Activated naive CD8-positive, alpha-beta T cell treated with anti-CD3 and anti-CD28 coated beads, Interleukin-2, amount 10 ng/mL, durations not matched to agents 7 days and 5 days (primary cell): ENCODE measurements at regions not wholly inside any gene's neighbourhood (a gene's known extent, or its start where the extent isn't known, plus 50 kb on each side); places are given as distances from the start of the nearest gene placed in this dataset.
A peak's percentile ranks its signal among the peaks of the same experiment; 100 is the strongest.

Experiments
- ATAC-seq: fragments of 150-1000 bp; cut with Tn5 transposase; one replicate; pipeline ENCODE4 v1.10.0; 2021; ENCODE audit warnings: low read depth, moderate library complexity
- POLR2A ChIA-PET: fragments of 350-600 bp; sonication (Branson Sonifier 250); formaldehyde crosslinking; loops from one replicate; lab custom pipeline; 2021; ENCODE audit warnings: antibody characterized with exemption; lab: Charles Lee
- DNase-seq: peaks from one replicate; pipeline ENCODE4 v3.0.0; 2021
- H3K27ac Mint-ChIP-seq: one replicate; pipeline ENCODE4 v1.8.0; 2022; ENCODE audit warnings: mild to moderate bottlenecking, mixed read lengths
- H3K27me3 Mint-ChIP-seq: one replicate; pipeline ENCODE4 v1.8.0; 2022; ENCODE audit warnings: mild to moderate bottlenecking, moderate library complexity, mixed read lengths
- H3K36me3 Mint-ChIP-seq: one replicate; pipeline ENCODE4 v1.8.0; 2021; ENCODE audit warnings: mild to moderate bottlenecking, mixed read lengths
- H3K4me1 Mint-ChIP-seq: one replicate; pipeline ENCODE4 v1.8.0; 2021; ENCODE audit warnings: mixed read lengths
- H3K4me3 Mint-ChIP-seq: one replicate; pipeline ENCODE4 v1.8.0; 2022; ENCODE audit warnings: mild to moderate bottlenecking, moderate library complexity, mixed read lengths
- H3K9me3 Mint-ChIP-seq: one replicate; pipeline ENCODE4 v1.8.0; 2021; ENCODE audit warnings: mixed read lengths

DNA sequence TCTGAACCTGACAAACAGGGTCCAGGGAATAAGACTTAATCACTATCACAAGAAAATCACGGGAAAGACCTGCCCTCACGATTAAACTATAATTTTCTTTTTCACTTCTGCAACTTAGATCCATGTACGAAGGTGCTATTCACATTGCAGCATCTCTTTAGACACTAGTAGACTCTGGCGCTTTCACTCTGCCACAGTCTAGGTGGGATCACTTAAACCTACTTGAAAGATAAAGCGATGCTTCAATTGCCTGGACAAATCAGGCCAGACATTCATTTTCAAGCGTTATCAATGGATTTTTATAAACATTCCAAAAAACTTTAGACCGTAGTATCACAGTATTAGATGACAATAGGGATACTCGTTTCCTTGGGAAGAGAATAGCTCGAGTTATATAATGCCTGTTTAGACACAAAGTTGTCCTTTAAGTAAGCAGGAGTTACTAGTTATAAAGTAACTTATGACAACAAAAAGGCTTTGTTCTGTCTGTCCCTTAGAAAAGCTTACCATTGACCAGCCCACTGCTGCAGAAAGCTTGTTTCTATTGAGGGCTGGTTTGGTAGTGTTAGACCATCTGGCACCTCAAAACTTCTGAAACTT, 367.3 kb downstream of the UTRN start:
- peaks cover 19% of the 10 kb centered on the region for H3K36me3 Mint-ChIP-seq

DNA sequence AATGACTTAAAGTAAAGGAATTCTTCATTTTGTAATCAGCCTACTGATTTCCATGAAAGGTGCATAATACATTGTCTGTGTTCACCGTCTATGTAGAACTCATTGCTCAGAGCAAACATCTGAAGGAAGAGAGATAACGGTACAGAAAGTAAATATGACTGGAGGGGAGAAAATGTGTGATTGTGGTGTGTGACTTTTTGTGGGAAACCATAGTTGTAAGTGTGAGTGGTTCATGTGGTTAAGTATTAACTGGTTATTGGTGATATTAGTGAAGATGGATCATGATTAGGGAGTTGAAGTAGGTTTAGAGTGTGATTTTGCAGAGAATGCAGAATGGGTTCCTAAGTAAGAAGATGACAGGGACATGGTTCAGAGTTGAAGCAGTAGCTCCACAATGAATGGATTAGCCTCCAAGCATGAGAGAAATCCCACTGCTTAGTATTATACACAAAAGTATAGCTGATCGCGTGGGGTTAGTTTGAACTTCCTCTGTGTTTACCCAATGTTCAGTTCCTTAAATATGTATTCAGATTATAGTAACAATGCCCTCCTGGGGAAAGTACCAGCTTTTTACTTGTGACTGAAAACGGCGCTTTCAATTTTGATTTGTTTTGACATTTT, 368.9 kb downstream of the UTRN start:
- H3K9me3 Mint-ChIP-seq: peaks cover 3% of the 10 kb centered on the region
- H3K4me3 Mint-ChIP-seq: no peak overlapping the region
- DNase-seq (no peak), ATAC-seq (no peak)
- H3K27me3 Mint-ChIP-seq: no peaks in the 10 kb centered on the region
- peaks cover 16% of the 10 kb centered on the region for H3K36me3 Mint-ChIP-seq
- POLR2A ChIA-PET: no interaction called here
- peaks cover 9% of the 10 kb centered on the region for H3K4me1 Mint-ChIP-seq
- no peak overlapping the region for H3K27ac Mint-ChIP-seq

More for the DNA sequence above, 367.3 kb downstream of the UTRN start:
- ATAC-seq: no peak
- H3K9me3 Mint-ChIP-seq: peaks cover 3% of the 10 kb centered on the region
- POLR2A ChIA-PET: interaction anchor here (0.5 kb wide), 1 partner anchor 18 kb away, joined by 3 read pairs; no protein-coding TSS in a partner anchor
- no peak overlapping the region for H3K4me3 Mint-ChIP-seq
- H3K4me1 Mint-ChIP-seq: peaks cover 4% of the 10 kb centered on the region
- H3K27me3 Mint-ChIP-seq: no peaks in the 10 kb centered on the region
- H3K27ac Mint-ChIP-seq: no peak overlapping the region
- DNase-seq: no peak

DNA sequence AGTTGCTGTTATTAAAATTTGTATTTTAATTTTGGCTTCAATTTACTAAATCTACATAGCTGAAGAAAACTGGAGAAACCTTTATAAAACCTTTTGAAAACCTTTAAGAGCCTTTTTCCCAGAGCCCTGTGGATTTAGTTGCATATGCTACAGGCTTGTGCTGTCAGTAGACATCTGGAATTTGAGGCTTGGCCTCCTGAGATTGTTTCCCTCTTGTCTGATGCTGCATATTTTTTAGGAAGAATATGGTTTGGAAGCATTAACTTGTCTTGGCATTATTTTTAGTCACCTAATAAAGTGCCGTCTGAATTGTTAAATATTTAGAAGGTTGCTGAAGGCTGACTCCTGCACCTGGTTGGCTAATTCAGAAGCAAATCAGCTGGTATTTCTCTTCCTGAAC, 369.4 kb downstream of the UTRN start:
- no peak overlapping the region for H3K27ac Mint-ChIP-seq
- H3K4me1 Mint-ChIP-seq: peaks cover 14% of the 10 kb centered on the region
- no peaks in the 10 kb centered on the region for H3K27me3 Mint-ChIP-seq
- ATAC-seq: no peak
- H3K36me3 Mint-ChIP-seq: peaks cover 13% of the 10 kb centered on the region
- peaks cover 3% of the 10 kb centered on the region for H3K9me3 Mint-ChIP-seq
- DNase-seq: no peak
- no peak overlapping the region for H3K4me3 Mint-ChIP-seq
- POLR2A ChIA-PET: no interaction called here

DNA sequence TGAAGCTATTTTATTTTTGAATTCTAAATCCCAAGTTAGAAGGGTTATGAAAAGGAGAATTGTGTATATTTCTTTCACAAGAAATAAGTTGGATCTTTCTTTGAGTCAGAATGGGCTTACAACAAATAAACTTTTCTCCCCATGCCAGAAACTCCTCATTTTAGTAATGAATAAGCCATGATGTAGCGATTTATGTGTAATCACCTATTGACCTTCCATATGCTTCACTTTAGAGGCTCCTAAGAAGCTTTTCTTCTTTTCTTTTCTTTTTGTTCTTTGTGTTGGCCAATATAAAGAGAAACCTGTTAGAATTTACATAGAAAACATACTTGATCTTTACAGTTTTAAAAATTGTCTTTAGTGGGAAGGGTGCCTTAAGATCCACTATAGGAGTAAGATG, 370.2 kb downstream of the UTRN start:
- POLR2A ChIA-PET: no interaction called here
- no peaks in the 10 kb centered on the region for H3K9me3 Mint-ChIP-seq
- peaks cover 8% of the 10 kb centered on the region for H3K36me3 Mint-ChIP-seq
- H3K4me1 Mint-ChIP-seq: peaks cover 18% of the 10 kb centered on the region
- no peak for DNase-seq
- H3K4me3 Mint-ChIP-seq: no peak overlapping the region
- ATAC-seq: no peak
- no peak overlapping the region for H3K27ac Mint-ChIP-seq
- H3K27me3 Mint-ChIP-seq: no peaks in the 10 kb centered on the region

DNA sequence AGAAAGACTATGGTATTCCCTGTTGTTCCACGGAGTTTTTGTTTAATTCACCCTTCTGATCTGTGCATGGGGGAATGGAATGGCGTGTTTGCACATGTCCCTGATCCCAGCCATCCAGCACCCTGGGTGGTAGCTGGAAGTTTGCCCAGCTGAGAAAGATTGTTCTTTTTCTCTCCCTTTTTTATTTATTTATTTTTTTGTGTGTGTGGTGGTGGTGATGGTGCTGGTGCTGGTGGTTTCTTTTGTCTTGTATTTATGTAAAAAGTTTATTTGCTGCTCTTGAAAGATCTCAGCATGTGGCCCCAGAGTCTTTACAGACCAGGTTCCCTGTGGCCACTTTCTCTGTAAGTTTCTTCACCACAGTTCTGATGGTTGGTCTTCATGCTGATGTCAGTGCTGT, 372.6 kb downstream of the UTRN start:
- peaks cover 10% of the 10 kb centered on the region for H3K36me3 Mint-ChIP-seq
- no peak overlapping the region for H3K27ac Mint-ChIP-seq
- ATAC-seq (no peak), DNase-seq (no peak)
- POLR2A ChIA-PET: interaction anchor here (0.6 kb wide), 1 partner anchor 555 kb away, joined by 4 read pairs; no protein-coding TSS in a partner anchor
- peaks cover 20% of the 10 kb centered on the region for H3K4me1 Mint-ChIP-seq
- no peak overlapping the region for H3K4me3 Mint-ChIP-seq
- no peaks in the 10 kb centered on the region for H3K9me3 Mint-ChIP-seq
- no peaks in the 10 kb centered on the region for H3K27me3 Mint-ChIP-seq

DNA sequence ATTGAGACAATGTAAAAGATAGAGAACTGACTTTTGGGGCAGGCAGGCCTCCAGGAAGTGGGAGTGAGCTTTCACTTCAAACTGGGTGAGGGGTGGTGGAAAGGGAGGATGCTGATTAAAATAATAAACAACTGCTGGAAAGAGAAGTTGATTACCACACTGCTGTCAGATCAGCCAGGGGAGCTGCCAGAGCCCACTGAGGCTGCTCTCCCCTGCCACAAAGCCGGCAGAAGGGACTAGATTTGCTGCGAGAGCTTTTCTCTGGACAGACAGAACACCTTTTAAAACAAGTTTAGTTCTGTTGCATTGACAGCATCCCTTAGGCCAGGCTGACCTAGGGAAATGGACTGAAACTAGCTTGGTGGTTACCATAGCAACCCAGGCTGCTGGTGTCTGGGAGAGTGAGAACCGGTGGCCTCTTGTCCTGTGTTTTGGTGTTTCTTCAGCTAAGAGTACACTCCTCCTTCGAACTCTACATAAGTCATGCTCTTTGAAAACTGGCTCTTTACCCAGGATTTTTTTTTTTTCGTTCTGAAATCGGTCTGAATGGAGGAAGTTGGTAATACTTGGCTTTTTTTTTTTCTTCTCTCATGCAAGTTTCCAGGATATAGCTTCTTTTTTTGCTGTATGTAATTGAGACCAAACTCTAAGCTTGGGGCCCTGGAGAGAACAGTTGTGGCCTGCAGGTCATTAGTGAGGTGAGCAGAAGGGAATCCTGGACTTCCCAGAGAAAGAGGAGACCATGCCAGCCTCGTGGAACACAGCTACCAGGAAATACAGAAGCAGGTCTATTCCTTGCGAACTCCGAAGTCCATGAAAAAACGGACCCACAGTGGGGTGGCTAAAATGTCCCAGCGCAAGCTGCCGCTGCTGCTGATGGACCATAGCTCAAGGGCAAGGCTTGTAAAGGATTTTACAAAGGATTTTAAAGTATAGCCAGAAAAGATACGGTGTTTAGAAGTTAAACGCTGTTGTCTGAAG, 374.4 kb downstream of the UTRN start:
- H3K27ac Mint-ChIP-seq: peak overlapping the region; percentile 73
- peak; percentile 31 for DNase-seq
- H3K4me3 Mint-ChIP-seq: peak overlapping the region; percentile 31
- ATAC-seq: peak; percentile 63
- peaks cover 15% of the 10 kb centered on the region for H3K4me1 Mint-ChIP-seq
- no peaks in the 10 kb centered on the region for H3K9me3 Mint-ChIP-seq
- POLR2A ChIA-PET: no interaction called here
- peaks cover 11% of the 10 kb centered on the region for H3K36me3 Mint-ChIP-seq
- H3K27me3 Mint-ChIP-seq: no peaks in the 10 kb centered on the region

DNA sequence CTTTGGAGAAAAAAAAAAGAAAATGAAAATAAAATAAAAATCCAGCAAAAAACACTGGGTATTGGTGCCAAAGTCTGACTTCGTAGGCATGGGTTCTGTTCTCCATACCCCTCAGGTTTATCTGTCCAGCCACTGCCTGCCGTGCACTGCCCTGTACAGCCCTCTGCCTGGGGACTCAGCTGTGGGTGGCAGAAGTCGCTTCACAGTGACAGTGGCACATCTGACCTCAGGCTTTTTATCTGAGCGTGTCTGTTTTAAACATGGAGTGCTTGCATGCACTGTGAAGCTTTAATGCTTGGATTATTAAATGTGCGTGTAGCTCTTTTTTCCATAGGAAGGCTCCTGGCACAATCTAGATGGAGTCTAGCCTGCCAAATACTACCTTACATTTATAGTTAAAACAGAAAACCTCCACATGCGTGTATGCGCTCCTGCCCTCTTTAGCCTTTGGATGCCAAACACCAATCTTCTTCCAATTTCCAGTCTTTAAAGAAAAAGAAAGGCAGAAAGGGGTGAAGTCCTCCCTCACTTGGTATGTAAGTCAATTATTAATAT, 375.5 kb downstream of the UTRN start:
- no peak for ATAC-seq
- Mint-ChIP-seq H3K4me3 (no peak overlapping the region), H3K36me3 (peaks cover 11% of the 10 kb centered on the region), H3K27ac (no peak overlapping the region), H3K27me3 (no peaks in the 10 kb centered on the region), H3K9me3 (no peaks in the 10 kb centered on the region), H3K4me1 (peaks cover 18% of the 10 kb centered on the region)
- POLR2A ChIA-PET: no interaction called here
- no peak for DNase-seq

DNA sequence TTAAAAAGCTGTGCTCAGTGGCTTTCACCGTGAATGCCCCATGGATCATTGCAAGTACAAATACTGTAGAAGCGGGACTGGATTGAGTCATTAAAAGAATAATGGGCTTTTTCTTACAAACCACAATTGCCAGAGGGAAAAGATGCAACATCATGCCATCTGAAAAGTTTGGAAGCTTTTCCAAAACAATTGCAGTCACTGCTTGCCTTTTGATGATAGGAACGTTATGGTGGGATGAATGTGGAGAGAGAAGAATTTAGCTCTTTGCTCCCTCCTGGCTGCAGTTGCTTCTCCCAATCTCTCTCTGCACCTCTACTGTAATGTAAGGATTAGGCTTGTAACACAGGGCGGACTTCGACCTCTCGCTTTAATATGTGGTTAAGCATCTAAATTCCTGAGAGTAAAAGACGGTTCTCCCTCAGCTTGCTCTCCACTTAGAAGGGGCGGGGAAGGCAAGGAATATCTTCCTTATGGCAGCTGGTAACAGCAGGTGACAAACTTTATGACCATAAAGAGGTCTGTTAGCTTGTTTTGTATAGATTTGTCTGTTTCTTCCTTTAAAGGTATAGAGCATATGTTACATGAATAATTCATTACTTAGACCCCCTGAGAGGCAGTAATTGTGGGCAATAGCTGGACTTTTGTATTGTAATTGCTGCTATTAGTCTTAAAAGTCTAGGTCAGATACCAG, 376.1 kb downstream of the UTRN start:
- ATAC-seq: no peak
- Mint-ChIP-seq H3K4me3 (no peak overlapping the region), H3K27me3 (no peaks in the 10 kb centered on the region), H3K9me3 (no peaks in the 10 kb centered on the region), H3K36me3 (peaks cover 10% of the 10 kb centered on the region), H3K27ac (no peak overlapping the region), H3K4me1 (peaks cover 18% of the 10 kb centered on the region)
- POLR2A ChIA-PET: no interaction called here
- DNase-seq: no peak

DNA sequence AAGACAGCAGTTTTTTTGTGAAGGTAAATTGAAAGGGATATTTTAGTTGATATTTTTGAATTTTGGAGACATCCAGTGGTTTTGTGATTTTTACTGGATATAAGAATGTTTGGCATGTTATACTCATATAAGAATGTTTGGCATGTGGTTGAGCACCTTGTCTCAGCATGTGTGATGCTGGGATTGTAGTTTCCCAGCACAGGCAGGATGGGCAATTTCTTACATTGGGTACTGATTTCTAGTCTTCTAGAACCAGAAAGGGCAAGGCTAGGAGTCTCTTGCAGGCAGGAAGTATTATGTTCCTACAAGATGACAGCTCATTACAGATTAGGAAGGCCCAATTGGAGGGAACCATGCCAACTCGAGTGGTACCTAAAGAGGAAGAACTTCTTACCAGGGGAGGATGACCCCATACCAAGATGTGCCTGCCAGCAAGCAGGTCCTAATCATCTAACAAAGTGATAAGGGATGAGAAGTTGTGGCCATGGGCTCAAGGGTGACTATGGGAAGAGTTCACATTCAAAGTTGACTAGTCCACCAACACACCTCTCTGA, 377.8 kb downstream of the UTRN start:
- Mint-ChIP-seq H3K27ac (peak overlapping the region; percentile 46), H3K36me3 (peaks cover 20% of the 10 kb centered on the region), H3K9me3 (no peaks in the 10 kb centered on the region), H3K4me3 (no peak overlapping the region), H3K4me1 (peaks cover 22% of the 10 kb centered on the region), H3K27me3 (no peaks in the 10 kb centered on the region)
- no peak for ATAC-seq
- POLR2A ChIA-PET: no interaction called here
- DNase-seq: no peak

DNA sequence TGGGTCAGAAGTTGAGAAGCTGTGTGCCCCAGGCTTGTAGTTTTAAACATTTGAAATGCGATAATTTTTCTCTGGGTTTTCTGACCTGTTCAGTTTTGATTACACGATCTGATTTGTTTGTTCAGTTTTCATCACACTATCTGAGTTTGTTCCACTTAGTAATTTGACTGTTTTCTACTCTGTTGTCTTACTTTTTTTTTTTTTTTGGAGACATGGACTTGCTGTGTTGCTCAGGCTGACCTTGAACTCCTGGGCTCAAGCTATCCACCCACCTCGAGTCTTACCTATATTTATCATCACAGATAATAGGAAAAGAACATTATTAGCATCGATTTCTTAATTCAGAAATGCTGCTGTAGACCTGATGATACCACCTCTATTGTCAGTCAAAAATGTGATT, 379.1 kb downstream of the UTRN start:
- H3K9me3 Mint-ChIP-seq: no peaks in the 10 kb centered on the region
- peaks cover 20% of the 10 kb centered on the region for H3K36me3 Mint-ChIP-seq
- DNase-seq: no peak
- no peak for ATAC-seq
- no peak overlapping the region for H3K4me3 Mint-ChIP-seq
- no peak overlapping the region for H3K27ac Mint-ChIP-seq
- POLR2A ChIA-PET: no interaction called here
- H3K27me3 Mint-ChIP-seq: no peaks in the 10 kb centered on the region
- H3K4me1 Mint-ChIP-seq: peaks cover 15% of the 10 kb centered on the region

DNA sequence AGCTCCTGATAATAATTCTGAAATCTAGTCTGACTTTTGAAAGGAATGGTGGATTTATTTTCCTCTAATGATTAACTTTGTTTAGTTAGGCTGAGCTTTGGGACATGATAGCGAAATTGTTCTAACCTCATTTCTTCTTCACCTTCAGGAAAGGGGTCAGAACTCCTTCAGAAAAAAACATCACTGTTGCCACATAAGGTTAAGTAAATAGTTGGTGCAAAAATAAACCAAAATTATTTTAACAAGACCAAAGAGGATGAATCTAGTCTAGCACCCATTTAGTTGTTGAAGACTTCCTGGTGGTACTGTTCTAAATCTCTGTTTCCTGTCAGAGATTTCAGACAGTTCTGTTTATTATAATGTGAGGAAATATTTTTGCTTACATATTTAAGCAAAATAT, 379.8 kb downstream of the UTRN start:
- peaks cover 24% of the 10 kb centered on the region for H3K36me3 Mint-ChIP-seq
- POLR2A ChIA-PET: no interaction called here
- no peak overlapping the region for H3K4me3 Mint-ChIP-seq
- H3K4me1 Mint-ChIP-seq: peaks cover 9% of the 10 kb centered on the region
- ATAC-seq (no peak), DNase-seq (no peak)
- no peaks in the 10 kb centered on the region for H3K27me3 Mint-ChIP-seq
- H3K27ac Mint-ChIP-seq: no peak overlapping the region
- H3K9me3 Mint-ChIP-seq: peaks cover 3% of the 10 kb centered on the region

DNA sequence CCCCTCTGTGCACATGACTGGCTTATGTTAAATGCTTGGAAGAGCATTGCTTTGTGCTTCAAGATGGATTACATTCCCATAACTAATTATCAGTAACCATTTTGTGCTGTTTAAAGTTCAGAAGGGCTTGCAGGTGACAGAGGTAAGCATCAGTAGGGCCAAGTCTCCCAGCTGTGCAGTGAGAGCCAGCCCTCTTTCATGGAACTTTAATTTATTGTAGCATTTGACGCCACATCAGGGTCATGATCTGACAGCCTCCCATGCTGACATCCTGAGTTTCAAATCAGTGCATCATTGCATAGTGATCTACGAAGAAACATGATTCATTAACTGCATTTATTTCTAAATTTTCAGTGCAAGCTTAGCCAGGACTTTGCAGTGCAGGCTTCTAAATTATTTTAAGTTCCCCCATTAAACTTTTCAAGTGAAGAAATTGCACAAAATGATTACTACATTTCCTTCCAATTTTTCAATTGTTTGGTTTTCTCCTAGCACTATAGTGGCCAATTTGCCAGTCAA, 380.9 kb downstream of the UTRN start:
- Mint-ChIP-seq H3K36me3 (peaks cover 33% of the 10 kb centered on the region), H3K27ac (no peak overlapping the region), H3K9me3 (peaks cover 8% of the 10 kb centered on the region), H3K4me3 (no peak overlapping the region), H3K27me3 (no peaks in the 10 kb centered on the region), H3K4me1 (peaks cover 9% of the 10 kb centered on the region)
- DNase-seq: no peak
- no peak for ATAC-seq
- POLR2A ChIA-PET: no interaction called here
